HEK293 (cell line): ENCODE measurements at regions not wholly inside any gene's neighbourhood (a gene's known extent, or its start where the extent isn't known, plus 50 kb on each side); places are given as distances from the start of the nearest gene placed in this dataset.
A peak's percentile ranks its signal among the peaks of the same experiment; 100 is the strongest.

Experiments
- CTCF ChIA-PET: fragments of 350-600 bp; formaldehyde crosslinking; extraction: SDS; loops from one replicate; lab custom pipeline; 2021; ENCODE audit warnings: antibody characterized with exemption; lab: Yijun Ruan, JAX
- POLR2A ChIA-PET: fragments of 300-600 bp; formaldehyde crosslinking; extraction: SDS; loops from one replicate; lab custom pipeline; 2020; ENCODE audit warnings: antibody characterized with exemption, inconsistent platforms; lab: Yijun Ruan, JAX
- H3K27ac ChIP-seq: fragments of 200-500 bp; sonication (Bioruptor generic); 2 replicates; pipeline ENCODE4 v1.5.1; 2014; ENCODE audit warnings: low read depth, low read length, control low read depth, inconsistent platforms; ENCODE audit errors: extremely low read depth
- H3K36me3 ChIP-seq, 2 experiments: fragments of 200-500 bp in 1 of 2; sonication (Bioruptor generic) in 1 of 2; 1 replicate in 1 of 2; 2 replicates in 1 of 2; pipeline ENCODE4 v1.5.1; 2014 to 2017; ENCODE audit warnings: inconsistent platforms in 2 of 2, low read length in 2 of 2; ENCODE audit not compliant: control insufficient read depth in 2 of 2, insufficient read depth in 1 of 2
- H3K4me1 ChIP-seq: fragments of 200-500 bp; sonication (Bioruptor generic); 2 replicates; pipeline ENCODE4 v1.5.1; 2014; ENCODE audit warnings: mild to moderate bottlenecking, low read length, inconsistent platforms; ENCODE audit not compliant: control insufficient read depth, insufficient read depth
- H3K4me3 ChIP-seq: 2 replicates; pipeline ENCODE4 v1.5.1; 2011; ENCODE audit warnings: low read depth, mild to moderate bottlenecking, control low read depth, low read length, moderate library complexity
- H3K9me3 ChIP-seq: fragments of 200-500 bp; sonication (Bioruptor generic); 2 replicates; pipeline ENCODE4 v1.5.1; 2014; ENCODE audit warnings: low read depth, low read length, inconsistent platforms; ENCODE audit not compliant: control insufficient read depth, insufficient read depth
- GLIS1 ChIP-seq: fragments of 450-650 bp; formaldehyde crosslinking; IDR thresholded peaks from 2 replicates; pipeline ENCODE4 v1.5.1; 2016; ENCODE audit warnings: missing biosample characterization, missing genetic modification characterization
- HOXA7 ChIP-seq: sonication (generic); formaldehyde crosslinking; IDR thresholded peaks from 2 replicates; pipeline ENCODE4 v1.8.1; 2022; ENCODE audit warnings: missing genetic modification reagents, borderline replicate concordance
- HOXD13 ChIP-seq: sonication (generic); formaldehyde crosslinking; IDR thresholded peaks from 2 replicates; pipeline ENCODE4 v1.8.0; 2022; ENCODE audit warnings: missing genetic modification reagents, borderline replicate concordance
- KLF10 ChIP-seq: fragments of 450-650 bp; IDR thresholded peaks from 2 replicates; pipeline ENCODE4 v1.5.1; 2018; ENCODE audit warnings: missing biosample characterization, mild to moderate bottlenecking, missing genetic modification characterization
- OSR2 ChIP-seq: fragments of 450-650 bp; formaldehyde crosslinking; IDR thresholded peaks from 2 replicates; pipeline ENCODE4 v1.5.1; 2016; ENCODE audit warnings: missing biosample characterization, missing genetic modification characterization
- REPIN1 ChIP-seq: fragments of 450-650 bp; formaldehyde crosslinking; IDR thresholded peaks from 2 replicates; pipeline ENCODE4 v1.5.1; 2017; ENCODE audit warnings: missing biosample characterization, missing genetic modification characterization, low read depth
- SP7 ChIP-seq: fragments of 450-650 bp; formaldehyde crosslinking; IDR thresholded peaks from 2 replicates; pipeline ENCODE4 v1.5.1; 2016; ENCODE audit warnings: missing biosample characterization, missing genetic modification characterization
- ZBTB20 ChIP-seq: fragments of 450-650 bp; formaldehyde crosslinking; IDR thresholded peaks from 2 replicates; pipeline ENCODE4 v1.5.1; 2016; ENCODE audit warnings: missing biosample characterization, missing genetic modification characterization
- ZFP3 ChIP-seq: fragments of 450-650 bp; formaldehyde crosslinking; IDR thresholded peaks from 2 replicates; pipeline ENCODE4 v1.5.1; 2016; ENCODE audit warnings: low read depth, missing biosample characterization, missing genetic modification characterization
- ZNF133 ChIP-seq: fragments of 450-650 bp; formaldehyde crosslinking; IDR thresholded peaks from 2 replicates; pipeline ENCODE4 v1.5.1; 2016; ENCODE audit warnings: missing biosample characterization, missing genetic modification characterization
- ZNF174 ChIP-seq: fragments of 450-650 bp; formaldehyde crosslinking; IDR thresholded peaks from 2 replicates; pipeline ENCODE4 v1.5.0; 2017; ENCODE audit warnings: missing biosample characterization, mild to moderate bottlenecking, missing genetic modification characterization
- ZNF19 ChIP-seq: fragments of 450-650 bp; formaldehyde crosslinking; IDR thresholded peaks from 2 replicates; pipeline ENCODE4; 2016; ENCODE audit warnings: missing biosample characterization, missing genetic modification characterization, low read depth
- ZNF248 ChIP-seq: fragments of 450-650 bp; formaldehyde crosslinking; IDR thresholded peaks from 2 replicates; pipeline ENCODE4 v1.5.1; 2017; ENCODE audit warnings: missing biosample characterization, missing genetic modification characterization
- ZNF292 ChIP-seq: fragments of 450-650 bp; formaldehyde crosslinking; IDR thresholded peaks from 2 replicates; pipeline ENCODE4 v1.5.1; 2016; ENCODE audit warnings: low read depth, missing biosample characterization, missing genetic modification characterization, borderline replicate concordance
- ZNF366 ChIP-seq: fragments of 450-650 bp; formaldehyde crosslinking; conservative IDR thresholded peaks from 2 replicates; pipeline ENCODE4 v1.5.1; 2016; ENCODE audit warnings: missing biosample characterization, missing genetic modification characterization
- ZNF404 ChIP-seq: fragments of 450-650 bp; formaldehyde crosslinking; IDR thresholded peaks from 2 replicates; pipeline ENCODE4 v1.5.1; 2017; ENCODE audit warnings: missing biosample characterization, missing genetic modification characterization
- ZNF658 ChIP-seq: fragments of 450-650 bp; formaldehyde crosslinking; IDR thresholded peaks from 2 replicates; pipeline ENCODE4; 2016; ENCODE audit warnings: missing biosample characterization, missing genetic modification characterization
- ZNF747 ChIP-seq: fragments of 450-650 bp; formaldehyde crosslinking; IDR thresholded peaks from 2 replicates; pipeline ENCODE4 v1.5.1; 2016; ENCODE audit warnings: missing biosample characterization, missing genetic modification characterization
- TF ChIP-seq, protein P1 (sequence below): fragments of 450-650 bp; formaldehyde crosslinking; IDR thresholded peaks from 2 replicates; pipeline ENCODE4 v1.5.1; 2016; ENCODE audit warnings: missing biosample characterization, missing genetic modification characterization
- TF ChIP-seq, protein P2 (sequence below): fragments of 450-650 bp; formaldehyde crosslinking; IDR thresholded peaks from 2 replicates; pipeline ENCODE4 v1.5.1; 2017; ENCODE audit warnings: missing biosample characterization, mild to moderate bottlenecking, missing genetic modification characterization, moderate library complexity
- TF ChIP-seq, protein P3 (sequence below): fragments of 450-650 bp; formaldehyde crosslinking; conservative IDR thresholded peaks from 2 replicates; pipeline ENCODE4 v1.5.1; 2016; ENCODE audit warnings: low read depth, missing biosample characterization, missing genetic modification characterization
- TF ChIP-seq, protein P4 (sequence below): fragments of 450-650 bp; formaldehyde crosslinking; IDR thresholded peaks from 2 replicates; pipeline ENCODE4 v1.5.1; 2016; ENCODE audit warnings: missing biosample characterization, missing genetic modification characterization
- TF ChIP-seq, protein P5 (sequence below): fragments of 450-650 bp; formaldehyde crosslinking; IDR thresholded peaks from 2 replicates; pipeline ENCODE4 v1.5.1; 2016; ENCODE audit warnings: missing biosample characterization, missing genetic modification characterization

GRCh38 chr5:125372694-125373631 lies 626.5 kb upstream of the ZNF608 start (continued):
- TF ChIP-seq, protein P1, sequence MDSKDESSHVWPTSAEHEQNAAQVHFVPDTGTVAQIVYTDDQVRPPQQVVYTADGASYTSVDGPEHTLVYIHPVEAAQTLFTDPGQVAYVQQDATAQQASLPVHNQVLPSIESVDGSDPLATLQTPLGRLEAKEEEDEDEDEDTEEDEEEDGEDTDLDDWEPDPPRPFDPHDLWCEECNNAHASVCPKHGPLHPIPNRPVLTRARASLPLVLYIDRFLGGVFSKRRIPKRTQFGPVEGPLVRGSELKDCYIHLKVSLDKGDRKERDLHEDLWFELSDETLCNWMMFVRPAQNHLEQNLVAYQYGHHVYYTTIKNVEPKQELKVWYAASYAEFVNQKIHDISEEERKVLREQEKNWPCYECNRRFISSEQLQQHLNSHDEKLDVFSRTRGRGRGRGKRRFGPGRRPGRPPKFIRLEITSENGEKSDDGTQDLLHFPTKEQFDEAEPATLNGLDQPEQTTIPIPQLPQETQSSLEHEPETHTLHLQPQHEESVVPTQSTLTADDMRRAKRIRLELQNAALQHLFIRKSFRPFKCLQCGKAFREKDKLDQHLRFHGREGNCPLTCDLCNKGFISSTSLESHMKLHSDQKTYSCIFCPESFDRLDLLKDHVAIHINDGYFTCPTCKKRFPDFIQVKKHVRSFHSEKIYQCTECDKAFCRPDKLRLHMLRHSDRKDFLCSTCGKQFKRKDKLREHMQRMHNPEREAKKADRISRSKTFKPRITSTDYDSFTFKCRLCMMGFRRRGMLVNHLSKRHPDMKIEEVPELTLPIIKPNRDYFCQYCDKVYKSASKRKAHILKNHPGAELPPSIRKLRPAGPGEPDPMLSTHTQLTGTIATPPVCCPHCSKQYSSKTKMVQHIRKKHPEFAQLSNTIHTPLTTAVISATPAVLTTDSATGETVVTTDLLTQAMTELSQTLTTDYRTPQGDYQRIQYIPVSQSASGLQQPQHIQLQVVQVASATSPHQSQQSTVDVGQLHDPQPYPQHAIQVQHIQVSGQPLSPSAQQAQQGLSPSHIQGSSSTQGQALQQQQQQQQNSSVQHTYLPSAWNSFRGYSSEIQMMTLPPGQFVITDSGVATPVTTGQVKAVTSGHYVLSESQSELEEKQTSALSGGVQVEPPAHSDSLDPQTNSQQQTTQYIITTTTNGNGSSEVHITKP (tag by site-specific recombination), result peak; percentile 85
- TF ChIP-seq ZNF19 (tag by site-specific recombination) (no peak), OSR2 (tag by site-specific recombination) (0 out of 2 replicates have a peak, but pooled peaks have one; percentile 19), ZNF174 (no peak), KLF10 (tag by site-specific recombination) (0 out of 2 replicates have a peak, but pooled peaks have one; percentile 22), ZFP3 (tag by site-specific recombination) (peak; percentile 39; the same call in 1 of the 2 replicates), SP7 (tag by site-specific recombination) (peak; percentile 45; the same call in 1 of the 2 replicates)

- CTCF ChIA-PET, result interaction anchor here (0.7 to 1.1 kb wide), 2 partner anchors 58 to 199 kb away, joined by 3 read pairs; no protein-coding TSS in a partner anchor
- Histone ChIP-seq H3K27ac (no peak overlapping the region), H3K36me3 (no peaks in the 10 kb centered on the region), H3K4me1 (peaks cover 9% of the 10 kb centered on the region; the same call in 1 of the 2 replicates), H3K9me3 (no peaks in the 10 kb centered on the region), H3K4me3 (no peak overlapping the region)
- TF ChIP-seq, protein P2, sequence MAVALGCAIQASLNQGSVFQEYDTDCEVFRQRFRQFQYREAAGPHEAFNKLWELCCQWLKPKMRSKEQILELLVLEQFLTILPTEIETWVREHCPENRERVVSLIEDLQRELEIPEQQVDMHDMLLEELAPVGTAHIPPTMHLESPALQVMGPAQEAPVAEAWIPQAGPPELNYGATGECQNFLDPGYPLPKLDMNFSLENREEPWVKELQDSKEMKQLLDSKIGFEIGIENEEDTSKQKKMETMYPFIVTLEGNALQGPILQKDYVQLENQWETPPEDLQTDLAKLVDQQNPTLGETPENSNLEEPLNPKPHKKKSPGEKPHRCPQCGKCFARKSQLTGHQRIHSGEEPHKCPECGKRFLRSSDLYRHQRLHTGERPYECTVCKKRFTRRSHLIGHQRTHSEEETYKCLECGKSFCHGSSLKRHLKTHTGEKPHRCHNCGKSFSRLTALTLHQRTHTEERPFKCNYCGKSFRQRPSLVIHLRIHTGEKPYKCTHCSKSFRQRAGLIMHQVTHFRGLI (tag by site-specific recombination), result no peak
- no peak for TF ChIP-seq ZNF747
- no peak for TF ChIP-seq ZNF133 (tag by site-specific recombination)
- TF ChIP-seq ZBTB20 (tag by site-specific recombination), result no peak
- no peak for TF ChIP-seq GLIS1
- TF ChIP-seq, protein P3, sequence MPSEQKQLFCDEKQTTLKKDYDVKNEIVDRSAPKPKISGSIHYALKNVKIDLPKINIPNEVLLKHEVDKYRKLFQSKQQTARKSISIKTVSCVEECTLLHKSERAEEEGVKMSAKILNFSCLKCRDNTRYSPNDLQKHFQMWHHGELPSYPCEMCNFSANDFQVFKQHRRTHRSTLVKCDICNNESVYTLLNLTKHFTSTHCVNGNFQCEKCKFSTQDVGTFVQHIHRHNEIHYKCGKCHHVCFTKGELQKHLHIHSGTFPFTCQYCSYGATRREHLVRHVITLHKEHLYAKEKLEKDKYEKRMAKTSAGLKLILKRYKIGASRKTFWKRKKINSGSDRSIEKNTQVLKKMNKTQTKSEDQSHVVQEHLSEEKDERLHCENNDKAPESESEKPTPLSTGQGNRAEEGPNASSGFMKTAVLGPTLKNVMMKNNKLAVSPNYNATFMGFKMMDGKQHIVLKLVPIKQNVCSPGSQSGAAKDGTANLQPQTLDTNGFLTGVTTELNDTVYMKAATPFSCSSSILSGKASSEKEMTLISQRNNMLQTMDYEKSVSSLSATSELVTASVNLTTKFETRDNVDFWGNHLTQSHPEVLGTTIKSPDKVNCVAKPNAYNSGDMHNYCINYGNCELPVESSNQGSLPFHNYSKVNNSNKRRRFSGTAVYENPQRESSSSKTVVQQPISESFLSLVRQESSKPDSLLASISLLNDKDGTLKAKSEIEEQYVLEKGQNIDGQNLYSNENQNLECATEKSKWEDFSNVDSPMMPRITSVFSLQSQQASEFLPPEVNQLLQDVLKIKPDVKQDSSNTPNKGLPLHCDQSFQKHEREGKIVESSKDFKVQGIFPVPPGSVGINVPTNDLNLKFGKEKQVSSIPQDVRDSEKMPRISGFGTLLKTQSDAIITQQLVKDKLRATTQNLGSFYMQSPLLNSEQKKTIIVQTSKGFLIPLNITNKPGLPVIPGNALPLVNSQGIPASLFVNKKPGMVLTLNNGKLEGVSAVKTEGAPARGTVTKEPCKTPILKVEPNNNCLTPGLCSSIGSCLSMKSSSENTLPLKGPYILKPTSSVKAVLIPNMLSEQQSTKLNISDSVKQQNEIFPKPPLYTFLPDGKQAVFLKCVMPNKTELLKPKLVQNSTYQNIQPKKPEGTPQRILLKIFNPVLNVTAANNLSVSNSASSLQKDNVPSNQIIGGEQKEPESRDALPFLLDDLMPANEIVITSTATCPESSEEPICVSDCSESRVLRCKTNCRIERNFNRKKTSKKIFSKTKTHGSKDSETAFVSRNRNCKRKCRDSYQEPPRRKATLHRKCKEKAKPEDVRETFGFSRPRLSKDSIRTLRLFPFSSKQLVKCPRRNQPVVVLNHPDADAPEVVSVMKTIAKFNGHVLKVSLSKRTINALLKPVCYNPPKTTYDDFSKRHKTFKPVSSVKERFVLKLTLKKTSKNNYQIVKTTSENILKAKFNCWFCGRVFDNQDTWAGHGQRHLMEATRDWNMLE (tag by site-specific recombination), result no peak
- TF ChIP-seq HOXA7 (CRISPR knock-in tag), result no peak
- no peak for TF ChIP-seq ZNF404 (tag by site-specific recombination)
- TF ChIP-seq, protein P4, sequence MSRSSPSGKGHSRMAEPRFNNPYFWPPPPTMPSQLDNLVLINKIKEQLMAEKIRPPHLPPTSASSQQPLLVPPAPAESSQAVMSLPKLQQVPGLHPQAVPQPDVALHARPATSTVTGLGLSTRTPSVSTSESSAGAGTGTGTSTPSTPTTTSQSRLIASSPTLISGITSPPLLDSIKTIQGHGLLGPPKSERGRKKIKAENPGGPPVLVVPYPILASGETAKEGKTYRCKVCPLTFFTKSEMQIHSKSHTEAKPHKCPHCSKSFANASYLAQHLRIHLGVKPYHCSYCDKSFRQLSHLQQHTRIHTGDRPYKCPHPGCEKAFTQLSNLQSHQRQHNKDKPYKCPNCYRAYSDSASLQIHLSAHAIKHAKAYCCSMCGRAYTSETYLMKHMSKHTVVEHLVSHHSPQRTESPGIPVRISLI (tag by site-specific recombination), result no peak
- TF ChIP-seq ZNF658 (tag by site-specific recombination), result no peak
- no peak for TF ChIP-seq ZNF366
- no peak for TF ChIP-seq HOXD13 (CRISPR knock-in tag)
- TF ChIP-seq REPIN1, result no peak
- TF ChIP-seq, protein P5, sequence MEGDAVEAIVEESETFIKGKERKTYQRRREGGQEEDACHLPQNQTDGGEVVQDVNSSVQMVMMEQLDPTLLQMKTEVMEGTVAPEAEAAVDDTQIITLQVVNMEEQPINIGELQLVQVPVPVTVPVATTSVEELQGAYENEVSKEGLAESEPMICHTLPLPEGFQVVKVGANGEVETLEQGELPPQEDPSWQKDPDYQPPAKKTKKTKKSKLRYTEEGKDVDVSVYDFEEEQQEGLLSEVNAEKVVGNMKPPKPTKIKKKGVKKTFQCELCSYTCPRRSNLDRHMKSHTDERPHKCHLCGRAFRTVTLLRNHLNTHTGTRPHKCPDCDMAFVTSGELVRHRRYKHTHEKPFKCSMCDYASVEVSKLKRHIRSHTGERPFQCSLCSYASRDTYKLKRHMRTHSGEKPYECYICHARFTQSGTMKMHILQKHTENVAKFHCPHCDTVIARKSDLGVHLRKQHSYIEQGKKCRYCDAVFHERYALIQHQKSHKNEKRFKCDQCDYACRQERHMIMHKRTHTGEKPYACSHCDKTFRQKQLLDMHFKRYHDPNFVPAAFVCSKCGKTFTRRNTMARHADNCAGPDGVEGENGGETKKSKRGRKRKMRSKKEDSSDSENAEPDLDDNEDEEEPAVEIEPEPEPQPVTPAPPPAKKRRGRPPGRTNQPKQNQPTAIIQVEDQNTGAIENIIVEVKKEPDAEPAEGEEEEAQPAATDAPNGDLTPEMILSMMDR, result no peak
- TF ChIP-seq ZNF248, result no peak
- no peak for TF ChIP-seq ZNF292
- POLR2A ChIA-PET, result no interaction called here
These were observed 628.7 kb upstream of the ZNF608 start for GRCh38 chr5:125375143-125375542.
